ENCODE measurements at regions not wholly inside any gene's neighbourhood (a gene's known extent, or its start where the extent isn't known, plus 50 kb on each side); places are given as distances from the start of the nearest gene placed in this dataset.

DNA sequence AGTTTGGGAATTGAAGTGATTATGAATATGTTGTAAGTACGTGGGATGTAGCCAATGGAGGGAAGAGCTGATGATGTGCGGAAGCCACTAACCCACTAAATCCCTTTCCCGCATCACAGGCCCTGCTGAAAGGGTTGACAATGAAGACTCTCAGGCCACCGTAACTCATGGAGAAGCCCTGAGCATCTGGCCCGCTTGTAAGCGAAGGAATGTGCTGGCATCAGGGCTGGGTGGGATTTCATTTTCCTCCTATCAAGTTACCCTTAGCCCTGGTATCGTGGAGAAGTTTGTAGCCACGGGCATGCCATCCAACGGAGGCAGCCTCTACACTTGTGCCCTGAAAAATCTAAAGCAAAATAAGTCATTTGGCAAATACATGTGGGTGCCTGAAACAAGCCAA is 355.0 kb downstream of the CDH26 start:
- WGBS (ENCODE audit: insufficient coverage), result 97% methylated on average over 4 of the region's 9 CpGs
- no peak for DNase-seq (ENCODE audit: low read depth in 4 of 6, low spot score in 6 of 6)

DNA sequence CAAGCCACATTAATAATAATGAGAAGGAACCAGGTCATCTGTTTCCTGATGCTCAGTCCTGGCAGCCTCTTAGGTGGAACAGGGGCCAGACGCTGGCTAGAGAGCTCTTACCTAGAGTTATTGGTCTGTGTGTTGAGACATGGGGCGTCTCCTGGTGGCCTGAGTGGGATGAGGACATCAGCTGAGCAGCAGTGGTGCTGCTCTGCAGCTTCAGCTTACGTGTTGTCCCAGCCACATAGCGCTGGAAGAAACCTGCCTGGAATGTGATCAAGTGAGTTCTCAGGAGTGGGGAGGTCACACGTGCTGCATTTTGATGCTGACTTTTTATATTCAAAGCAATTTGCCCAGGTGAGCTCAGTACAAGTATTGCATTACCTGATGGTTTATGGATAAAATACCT is 355.4 kb downstream of the CDH26 start:
- Histone ChIP-seq H3K4me1 (ENCODE audit: control insufficient read depth, insufficient read depth, low read length) (peaks cover 23% of the 10 kb centered on the region), H3K36me3 (ENCODE audit: control insufficient read depth, insufficient read depth, low read length) (no peaks in the 10 kb centered on the region), H3K4me3 (ENCODE audit: low read depth, low read length) (no peak overlapping the region), H3K27ac (ENCODE audit: low read depth, low read length) (no peak overlapping the region), H3K27me3 (ENCODE audit: control insufficient read depth, insufficient read depth, low read length) (peaks cover 7% of the 10 kb centered on the region), H3K9me3 (ENCODE audit: control insufficient read depth, insufficient read depth, low read length) (no peaks in the 10 kb centered on the region)
- DNase-seq (ENCODE audit: low read depth in 4 of 6, low spot score in 6 of 6), result no peak
- 96% methylated on average over 5 of the region's 5 CpGs for WGBS (ENCODE audit: insufficient coverage)

More for the DNA sequence above, 355.0 kb downstream of the CDH26 start:
- H3K27ac ChIP-seq (ENCODE audit: low read depth, low read length), result no peak overlapping the region
- no peaks in the 10 kb centered on the region for H3K36me3 ChIP-seq (ENCODE audit: control insufficient read depth, insufficient read depth, low read length)
- H3K4me3 ChIP-seq (ENCODE audit: low read depth, low read length), result no peak overlapping the region
- peaks cover 26% of the 10 kb centered on the region for H3K4me1 ChIP-seq (ENCODE audit: control insufficient read depth, insufficient read depth, low read length)
- peaks cover 7% of the 10 kb centered on the region for H3K27me3 ChIP-seq (ENCODE audit: control insufficient read depth, insufficient read depth, low read length)
- no peaks in the 10 kb centered on the region for H3K9me3 ChIP-seq (ENCODE audit: control insufficient read depth, insufficient read depth, low read length)

DNA sequence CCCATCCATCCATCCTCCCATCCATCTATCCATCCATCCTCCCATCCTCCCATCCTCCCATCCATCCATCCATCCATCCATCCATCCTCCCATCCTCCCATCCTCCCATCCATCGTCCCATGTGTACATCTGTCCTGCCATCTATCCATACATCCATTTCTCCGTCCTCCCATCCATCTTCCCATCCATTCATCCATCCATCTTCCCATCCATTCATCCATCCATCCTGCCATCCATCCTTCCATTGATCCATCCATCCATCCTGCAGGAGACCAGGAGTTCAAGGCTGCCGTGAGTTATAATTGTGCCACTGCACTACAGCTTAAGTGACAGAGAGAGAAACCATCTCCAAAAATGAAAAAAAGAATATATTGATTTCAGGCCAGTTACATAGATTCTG is 356.5 kb downstream of the CDH26 start:
- Histone ChIP-seq H3K27me3 (ENCODE audit: control insufficient read depth, insufficient read depth, low read length) (peaks cover 7% of the 10 kb centered on the region), H3K36me3 (ENCODE audit: control insufficient read depth, insufficient read depth, low read length) (no peaks in the 10 kb centered on the region), H3K4me1 (ENCODE audit: control insufficient read depth, insufficient read depth, low read length) (peaks cover 26% of the 10 kb centered on the region), H3K4me3 (ENCODE audit: low read depth, low read length) (no peak overlapping the region), H3K27ac (ENCODE audit: low read depth, low read length) (no peak overlapping the region), H3K9me3 (ENCODE audit: control insufficient read depth, insufficient read depth, low read length) (no peaks in the 10 kb centered on the region)
- 85% methylated on average over 2 of the region's 3 CpGs for WGBS (ENCODE audit: insufficient coverage)
- no peak for DNase-seq (ENCODE audit: low read depth in 4 of 6, low spot score in 6 of 6)

DNA sequence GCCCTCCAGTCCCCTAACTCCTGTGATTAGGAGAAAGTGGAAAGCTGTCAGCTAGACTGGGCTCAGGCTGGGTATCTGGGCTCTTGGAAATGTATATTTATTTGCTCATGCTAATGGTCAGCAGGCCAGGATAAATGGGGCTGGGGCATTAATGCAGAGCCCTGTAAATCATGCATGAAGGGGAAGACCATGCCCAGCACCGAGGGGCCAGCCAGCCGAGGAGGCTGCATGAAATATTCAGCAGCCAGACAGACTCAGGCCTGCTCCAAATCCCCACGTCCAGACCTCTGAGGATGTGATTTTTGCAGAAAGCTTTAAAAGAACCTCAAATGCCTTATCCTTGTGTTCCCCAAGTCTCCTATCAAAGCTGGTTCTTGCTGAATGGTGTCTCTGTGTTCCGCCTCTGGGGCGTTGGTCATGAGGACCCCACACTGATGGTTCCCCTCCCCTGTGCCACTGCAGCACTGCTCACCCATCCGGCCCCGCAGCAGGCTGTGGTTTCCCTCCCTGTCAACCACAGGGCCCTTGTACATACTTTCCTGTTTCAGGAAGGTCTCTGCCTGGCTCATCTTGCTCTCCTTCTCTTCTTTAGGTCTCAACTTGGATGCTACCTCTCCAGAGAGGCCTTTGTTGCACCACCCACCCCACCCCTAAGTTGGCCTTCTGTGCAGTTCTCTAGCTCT is 358.4 kb downstream of the CDH26 start:
- WGBS (ENCODE audit: insufficient coverage), result 67% methylated on average over 6 of the region's 7 CpGs
- Histone ChIP-seq H3K4me1 (ENCODE audit: control insufficient read depth, insufficient read depth, low read length) (peaks cover 26% of the 10 kb centered on the region), H3K36me3 (ENCODE audit: control insufficient read depth, insufficient read depth, low read length) (no peaks in the 10 kb centered on the region), H3K9me3 (ENCODE audit: control insufficient read depth, insufficient read depth, low read length) (no peaks in the 10 kb centered on the region), H3K4me3 (ENCODE audit: low read depth, low read length) (no peak overlapping the region), H3K27ac (ENCODE audit: low read depth, low read length) (no peak overlapping the region), H3K27me3 (ENCODE audit: control insufficient read depth, insufficient read depth, low read length) (peaks cover 3% of the 10 kb centered on the region)
- DNase-seq (ENCODE audit: low read depth in 4 of 6, low spot score in 6 of 6), result peak in 1 of 6 donors; percentile 20

DNA sequence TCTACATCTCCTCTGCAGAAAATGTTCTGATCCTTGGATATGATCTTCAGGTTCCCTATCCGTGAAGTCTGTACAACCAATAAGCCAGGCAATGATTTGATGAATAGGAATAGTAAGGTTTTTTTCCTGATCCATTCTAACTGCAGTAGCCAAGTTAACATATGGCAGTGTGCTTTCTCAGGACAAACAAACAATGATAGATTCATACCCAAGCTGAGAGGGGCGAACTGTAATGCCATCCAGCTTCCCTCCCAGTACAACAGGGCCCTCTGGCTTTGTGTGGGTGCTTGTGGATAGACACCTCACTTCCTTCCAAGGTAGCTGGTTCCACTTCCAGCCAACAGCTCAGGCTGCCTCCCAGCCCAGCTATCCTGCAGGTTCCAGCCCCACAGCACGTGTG is 359.2 kb downstream of the CDH26 start:
- peaks cover 3% of the 10 kb centered on the region for H3K27me3 ChIP-seq (ENCODE audit: control insufficient read depth, insufficient read depth, low read length)
- H3K36me3 ChIP-seq (ENCODE audit: control insufficient read depth, insufficient read depth, low read length), result no peaks in the 10 kb centered on the region
- H3K4me1 ChIP-seq (ENCODE audit: control insufficient read depth, insufficient read depth, low read length), result peaks cover 26% of the 10 kb centered on the region
- peak in 1 of 6 donors; percentile 51 for DNase-seq (ENCODE audit: low read depth in 4 of 6, low spot score in 6 of 6)
- no peak overlapping the region for H3K27ac ChIP-seq (ENCODE audit: low read depth, low read length)
- no peaks in the 10 kb centered on the region for H3K9me3 ChIP-seq (ENCODE audit: control insufficient read depth, insufficient read depth, low read length)
- 100% methylated on average over 1 of the region's 3 CpGs for whole genome bisulfite sequencing (ENCODE audit: insufficient coverage)
- H3K4me3 ChIP-seq (ENCODE audit: low read depth, low read length), result no peak overlapping the region

DNA sequence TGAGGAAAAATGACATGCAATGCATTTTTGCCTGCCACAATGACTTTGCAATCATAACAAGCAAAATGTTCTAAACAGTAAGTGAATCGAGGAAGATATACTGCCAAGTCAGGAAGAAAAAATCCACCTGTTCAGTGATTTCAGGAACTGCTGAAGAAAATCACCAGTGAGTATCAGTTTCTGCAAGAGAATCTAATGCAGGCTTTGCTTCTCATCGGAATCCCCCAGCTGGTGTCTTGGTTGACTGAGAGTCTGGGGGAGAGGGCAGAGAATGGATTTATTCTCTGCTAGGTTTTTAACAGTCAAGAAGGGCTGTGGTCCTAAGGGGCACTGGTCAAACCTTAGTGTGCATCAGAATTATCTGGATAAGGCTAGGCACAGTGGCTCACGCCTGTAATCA is 363.4 kb downstream of the CDH26 start:
- Histone ChIP-seq H3K9me3 (ENCODE audit: control insufficient read depth, insufficient read depth, low read length) (no peaks in the 10 kb centered on the region), H3K36me3 (ENCODE audit: control insufficient read depth, insufficient read depth, low read length) (no peaks in the 10 kb centered on the region), H3K27me3 (ENCODE audit: control insufficient read depth, insufficient read depth, low read length) (no peaks in the 10 kb centered on the region), H3K27ac (ENCODE audit: low read depth, low read length) (no peak overlapping the region), H3K4me3 (ENCODE audit: low read depth, low read length) (no peak overlapping the region), H3K4me1 (ENCODE audit: control insufficient read depth, insufficient read depth, low read length) (peaks cover 13% of the 10 kb centered on the region)
- no peak for DNase-seq (ENCODE audit: low read depth in 4 of 6, low spot score in 6 of 6)
- WGBS (ENCODE audit: insufficient coverage), result 96% methylated on average over 3 of the region's 3 CpGs

DNA sequence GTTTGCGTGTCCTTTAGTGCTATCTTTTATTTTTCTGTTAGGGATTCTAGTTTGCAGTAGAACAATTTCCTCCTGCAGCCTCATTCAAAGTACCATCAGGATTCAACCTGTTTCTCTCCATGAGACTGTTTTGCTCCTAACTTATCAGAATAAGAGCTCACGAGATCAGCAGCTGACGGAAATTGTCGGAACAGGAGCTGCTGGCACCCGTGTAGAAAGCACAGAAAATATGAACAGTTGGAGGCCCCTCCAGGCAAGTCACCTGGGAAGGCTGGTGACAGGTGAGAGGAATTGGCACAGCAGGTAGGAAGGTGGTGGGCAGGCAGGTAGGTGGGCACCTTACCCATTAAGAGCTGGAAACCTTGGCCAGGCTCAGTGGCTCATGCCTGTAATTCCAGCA is 368.6 kb downstream of the CDH26 start:
- Histone ChIP-seq H3K9me3 (ENCODE audit: control insufficient read depth, insufficient read depth, low read length) (no peaks in the 10 kb centered on the region), H3K27me3 (ENCODE audit: control insufficient read depth, insufficient read depth, low read length) (no peaks in the 10 kb centered on the region), H3K4me1 (ENCODE audit: control insufficient read depth, insufficient read depth, low read length) (peaks cover 7% of the 10 kb centered on the region), H3K27ac (ENCODE audit: low read depth, low read length) (no peak overlapping the region), H3K36me3 (ENCODE audit: control insufficient read depth, insufficient read depth, low read length) (no peaks in the 10 kb centered on the region), H3K4me3 (ENCODE audit: low read depth, low read length) (no peak overlapping the region)
- DNase-seq (ENCODE audit: low read depth in 4 of 6, low spot score in 6 of 6), result no peak
- WGBS (ENCODE audit: insufficient coverage), result 92% methylated on average over 3 of the region's 5 CpGs

DNA sequence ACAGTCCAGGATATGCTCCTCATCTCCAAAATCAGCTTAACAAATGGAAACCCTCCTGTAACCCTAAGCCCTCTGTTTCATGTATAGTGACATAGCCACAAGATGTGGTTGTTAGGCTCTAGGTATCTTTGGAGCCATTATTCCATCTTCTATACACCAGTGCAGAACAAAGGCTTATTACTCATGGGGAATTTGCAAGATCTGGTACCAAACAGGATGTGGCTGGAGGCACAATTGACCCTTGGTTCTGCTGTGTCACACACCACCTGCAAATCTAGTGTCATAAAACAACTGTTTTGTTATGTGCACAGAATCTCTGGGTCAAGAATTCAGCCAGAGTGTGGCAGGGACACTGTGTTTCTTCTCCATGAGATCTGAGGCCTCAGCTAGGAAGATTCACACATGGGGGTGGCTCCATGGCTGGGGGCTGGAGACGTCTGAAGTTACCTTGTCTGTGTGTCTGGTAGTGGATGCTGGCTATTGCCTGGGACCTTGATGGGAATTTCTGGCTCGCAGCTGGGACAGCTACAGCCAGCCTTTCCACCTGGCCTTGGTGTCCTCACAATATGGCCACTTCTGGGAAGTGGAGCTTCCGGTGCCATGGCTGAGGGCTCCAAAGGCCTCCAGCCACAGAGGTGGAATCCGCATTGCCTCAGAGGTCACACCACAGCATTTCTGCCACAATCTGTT is 369.9 kb downstream of the CDH26 start:
- Histone ChIP-seq H3K36me3 (ENCODE audit: control insufficient read depth, insufficient read depth, low read length) (no peaks in the 10 kb centered on the region), H3K27ac (ENCODE audit: low read depth, low read length) (no peak overlapping the region), H3K4me1 (ENCODE audit: control insufficient read depth, insufficient read depth, low read length) (peaks cover 12% of the 10 kb centered on the region), H3K9me3 (ENCODE audit: control insufficient read depth, insufficient read depth, low read length) (no peaks in the 10 kb centered on the region), H3K4me3 (ENCODE audit: low read depth, low read length) (no peak overlapping the region), H3K27me3 (ENCODE audit: control insufficient read depth, insufficient read depth, low read length) (no peaks in the 10 kb centered on the region)
- 92% methylated on average over 3 of the region's 4 CpGs for WGBS (ENCODE audit: insufficient coverage)
- no peak for DNase-seq (ENCODE audit: low read depth in 4 of 6, low spot score in 6 of 6)

DNA sequence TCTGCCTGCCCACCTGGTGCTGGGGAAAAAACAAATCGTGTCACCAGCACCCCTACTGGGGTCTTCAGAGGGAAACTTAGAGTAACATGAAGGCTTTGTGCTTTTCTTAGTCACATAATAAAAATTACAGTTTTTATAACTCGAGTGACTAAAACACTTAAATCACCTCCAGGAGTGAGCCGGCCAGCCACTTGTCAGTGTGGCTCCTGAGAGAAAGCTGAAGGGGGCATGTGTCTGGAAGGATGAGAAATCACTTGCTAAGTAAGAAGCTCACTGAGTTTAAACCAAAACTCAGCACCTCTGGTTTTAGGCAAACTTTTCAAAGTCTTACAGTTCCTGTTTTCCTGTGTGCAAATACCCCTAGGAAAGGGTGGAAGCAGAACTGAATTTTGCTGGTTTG is 372.2 kb downstream of the CDH26 start:
- Histone ChIP-seq H3K4me3 (ENCODE audit: low read depth, low read length) (no peak overlapping the region), H3K4me1 (ENCODE audit: control insufficient read depth, insufficient read depth, low read length) (peaks cover 12% of the 10 kb centered on the region), H3K9me3 (ENCODE audit: control insufficient read depth, insufficient read depth, low read length) (no peaks in the 10 kb centered on the region), H3K27ac (ENCODE audit: low read depth, low read length) (no peak overlapping the region), H3K36me3 (ENCODE audit: control insufficient read depth, insufficient read depth, low read length) (no peaks in the 10 kb centered on the region), H3K27me3 (ENCODE audit: control insufficient read depth, insufficient read depth, low read length) (no peaks in the 10 kb centered on the region)
- no CpG with 5 or more reads among the region's 3 CpGs for WGBS (ENCODE audit: insufficient coverage)
- no peak for DNase-seq (ENCODE audit: low read depth in 4 of 6, low spot score in 6 of 6)

DNA sequence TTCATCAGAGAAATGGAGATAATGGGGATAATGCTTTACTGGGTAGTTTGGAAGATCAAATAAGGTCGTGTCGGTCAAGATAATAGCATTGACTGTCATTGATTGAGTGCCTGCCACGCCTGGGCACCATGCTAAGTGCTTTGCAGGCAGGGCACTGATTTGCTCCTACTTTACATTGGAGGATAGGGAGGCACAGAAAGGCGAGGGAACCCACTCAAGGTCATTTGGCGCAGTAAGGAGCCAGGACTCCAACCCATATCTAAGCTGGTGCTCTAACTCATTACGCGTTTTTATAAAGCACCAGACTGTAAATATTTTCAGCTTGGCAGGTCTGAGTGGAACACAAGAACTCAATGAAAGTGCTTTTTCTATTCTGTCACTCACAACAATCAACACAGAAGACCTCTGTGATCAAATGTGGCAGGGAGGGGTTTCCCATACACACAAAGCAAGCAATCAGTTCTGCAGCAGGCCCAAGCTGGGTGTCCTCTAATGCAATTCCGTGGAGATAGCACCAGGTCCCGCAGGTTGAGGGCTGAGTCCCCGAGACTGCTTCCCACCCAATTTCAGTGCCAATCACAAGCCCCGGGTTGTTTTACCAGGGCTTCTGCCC is 373.6 kb downstream of the CDH26 start:
- no peak overlapping the region for H3K27ac ChIP-seq (ENCODE audit: low read depth, low read length)
- peak in 1 of 6 donors; percentile 17 for DNase-seq (ENCODE audit: low read depth in 4 of 6, low spot score in 6 of 6)
- H3K36me3 ChIP-seq (ENCODE audit: control insufficient read depth, insufficient read depth, low read length), result no peaks in the 10 kb centered on the region
- no peaks in the 10 kb centered on the region for H3K9me3 ChIP-seq (ENCODE audit: control insufficient read depth, insufficient read depth, low read length)
- WGBS (ENCODE audit: insufficient coverage), result 60% methylated on average over 9 of the region's 11 CpGs
- no peaks in the 10 kb centered on the region for H3K27me3 ChIP-seq (ENCODE audit: control insufficient read depth, insufficient read depth, low read length)
- H3K4me1 ChIP-seq (ENCODE audit: control insufficient read depth, insufficient read depth, low read length), result peaks cover 12% of the 10 kb centered on the region
- no peak overlapping the region for H3K4me3 ChIP-seq (ENCODE audit: low read depth, low read length)
